Natural killer cell (primary cell): ENCODE measurements at regions not wholly inside any gene's neighbourhood (a gene's known extent, or its start where the extent isn't known, plus 50 kb on each side); places are given as distances from the start of the nearest gene placed in this dataset.

ENCODE experiments used
- ATAC-seq, 3 donors: fragments of 150-1000 bp in 2 of 3; fragments of 200-7000 bp in 1 of 3; cut with Tn5 transposase; 1 replicate in 1 of 3; 2 replicates in 2 of 3; pipeline ENCODE4 v1.10.0; 2021; ENCODE audit warnings: mild to moderate bottlenecking in 2 of 3, moderate library complexity in 2 of 3
- DNase-seq, 2 donors: peaks; one replicate each; pipeline versions ENCODE4 v3.0.0 to v3.0.0-alpha.2; 2013 to 2021; ENCODE audit warnings: mixed read lengths in 1 of 2
- H3K27ac ChIP-seq: one replicate; pipeline ENCODE4 v1.5.1; 2013; ENCODE audit warnings: mild to moderate bottlenecking, low read length
- H3K27me3 ChIP-seq: one replicate; pipeline ENCODE4 v1.6.1; 2013; ENCODE audit warnings: low read length; ENCODE audit not compliant: control insufficient read depth, insufficient read depth
- H3K36me3 ChIP-seq: one replicate; pipeline ENCODE4 v1.6.1; 2013; ENCODE audit warnings: low read length; ENCODE audit not compliant: control insufficient read depth, insufficient read depth
- H3K4me1 ChIP-seq: one replicate; pipeline ENCODE4 v1.6.1; 2013; ENCODE audit warnings: low read length; ENCODE audit not compliant: control insufficient read depth, insufficient read depth
- H3K4me3 ChIP-seq: one replicate; pipeline ENCODE4 v1.5.1; 2013; ENCODE audit warnings: low read length
- H3K9me3 ChIP-seq: one replicate; pipeline ENCODE4 v1.6.1; 2013; ENCODE audit warnings: low read length; ENCODE audit not compliant: control insufficient read depth, insufficient read depth
- H3K27ac Mint-ChIP-seq, 2 donors: one replicate each; pipeline ENCODE4 v1.8.0; 2022; ENCODE audit warnings: mild to moderate bottlenecking in 2 of 2, mixed read lengths in 2 of 2, moderate library complexity in 1 of 2
- H3K27me3 Mint-ChIP-seq, 2 donors: one replicate each; pipeline ENCODE4 v1.8.0; 2022; ENCODE audit warnings: low read depth in 2 of 2, mixed read lengths in 2 of 2
- H3K36me3 Mint-ChIP-seq: one replicate; pipeline ENCODE4 v1.8.0; 2022; ENCODE audit warnings: mixed read lengths
- H3K4me1 Mint-ChIP-seq, 2 donors: one replicate each; pipeline ENCODE4 v1.8.0; 2022; ENCODE audit warnings: mixed read lengths in 2 of 2
- H3K4me3 Mint-ChIP-seq: one replicate; pipeline ENCODE4 v1.8.0; 2022; ENCODE audit warnings: mild to moderate bottlenecking, moderate library complexity, mixed read lengths
- H3K9me3 Mint-ChIP-seq, 2 donors: one replicate each; pipeline ENCODE4 v1.8.0; 2022; ENCODE audit warnings: mixed read lengths in 2 of 2
- CTCF ChIP-seq: fragments of 200-600 bp; IDR thresholded peaks from one replicate; pipeline ENCODE4 v1.8.0; 2022; ENCODE audit warnings: antibody characterized with exemption
- WGBS: methylation state at CpG from one replicate; pipeline ENCODE4 v1.1.7; 2013; ENCODE audit warnings: missing lambda C conversion rate; ENCODE audit not compliant: insufficient coverage; 5-methylcytosine and 5-hydroxymethylcytosine counted together
- intact Hi-C: fragments of 100-400 bp; cut with micrococcal nuclease; formaldehyde crosslinking; loops from one replicate; pipeline ENCODE4 v1.14.2; 2022

- H3K4me3 Mint-ChIP-seq, result no peak overlapping the region
- H3K27me3 ChIP-seq, result peaks cover under 1% of the 10 kb centered on the region
- ATAC-seq, result no peak
- H3K36me3 Mint-ChIP-seq, result no peaks in the 10 kb centered on the region
- H3K9me3 Mint-ChIP-seq, result no peaks in the 10 kb centered on the region
- intact Hi-C loops, result no loop called here
- no peak overlapping the region for H3K27ac Mint-ChIP-seq
- no peak for DNase-seq
- H3K4me1 ChIP-seq, result no peaks in the 10 kb centered on the region
- no peaks in the 10 kb centered on the region for H3K36me3 ChIP-seq
- no peak overlapping the region for H3K27ac ChIP-seq
- H3K9me3 ChIP-seq, result no peaks in the 10 kb centered on the region
- no peaks in the 10 kb centered on the region for H3K4me1 Mint-ChIP-seq
- TF ChIP-seq CTCF, result no peak
- H3K27me3 Mint-ChIP-seq, result peaks cover 25 to 33% of the 10 kb centered on the region in 2 donors
- no peak overlapping the region for H3K4me3 ChIP-seq
- 86% methylated on average over 3 of the region's 3 CpGs for WGBS
These were observed 430.6 kb upstream of the RGMA start for GRCh38 chr15:93519599-93519998.

GRCh38 chr15:93517176-93517575, 428.2 kb upstream of the RGMA start:
- intact Hi-C loops, result no loop called here
- Histone ChIP-seq H3K27me3 (peaks cover 2% of the 10 kb centered on the region), H3K4me1 (no peaks in the 10 kb centered on the region), H3K4me3 (no peak overlapping the region), H3K27ac (no peak overlapping the region), H3K36me3 (no peaks in the 10 kb centered on the region), H3K9me3 (no peaks in the 10 kb centered on the region)
- DNase-seq (no peak), ATAC-seq (no peak)
- no peak overlapping the region for H3K4me3 Mint-ChIP-seq
- H3K27me3 Mint-ChIP-seq, result peaks cover 22 to 47% of the 10 kb centered on the region in 2 donors
- TF ChIP-seq CTCF, result no peak
- 94% methylated on average over 2 of the region's 3 CpGs for WGBS
- H3K27ac Mint-ChIP-seq, result no peak overlapping the region
- H3K4me1 Mint-ChIP-seq, result no peaks in the 10 kb centered on the region
- no peaks in the 10 kb centered on the region for H3K36me3 Mint-ChIP-seq
- H3K9me3 Mint-ChIP-seq, result no peaks in the 10 kb centered on the region

- Mint-ChIP-seq H3K27me3 (peaks cover 27 to 46% of the 10 kb centered on the region in 2 donors), H3K27ac (no peak overlapping the region), H3K36me3 (no peaks in the 10 kb centered on the region), H3K4me3 (no peak overlapping the region), H3K4me1 (no peaks in the 10 kb centered on the region), H3K9me3 (no peaks in the 10 kb centered on the region)
- H3K4me1 ChIP-seq, result no peaks in the 10 kb centered on the region
- intact Hi-C loops, result no loop called here
- TF ChIP-seq CTCF, result no peak
- peaks cover 2% of the 10 kb centered on the region for H3K27me3 ChIP-seq
- no peak overlapping the region for H3K27ac ChIP-seq
- ATAC-seq (no peak), DNase-seq (no peak)
- 100% methylated on average over 3 of the region's 5 CpGs for whole genome bisulfite sequencing
- no peaks in the 10 kb centered on the region for H3K9me3 ChIP-seq
- no peaks in the 10 kb centered on the region for H3K36me3 ChIP-seq
- no peak overlapping the region for H3K4me3 ChIP-seq
These were observed 426.4 kb upstream of the RGMA start for GRCh38 chr15:93515256-93516051.

- Histone ChIP-seq H3K27me3 (no peaks in the 10 kb centered on the region), H3K4me1 (no peaks in the 10 kb centered on the region), H3K9me3 (no peaks in the 10 kb centered on the region), H3K36me3 (no peaks in the 10 kb centered on the region), H3K27ac (no peak overlapping the region), H3K4me3 (no peak overlapping the region)
- Mint-ChIP-seq H3K4me3 (no peak overlapping the region), H3K4me1 (no peaks in the 10 kb centered on the region), H3K27me3 (peaks cover 4 to 11% of the 10 kb centered on the region in 2 donors), H3K27ac (no peak overlapping the region), H3K36me3 (no peaks in the 10 kb centered on the region), H3K9me3 (no peaks in the 10 kb centered on the region)
- no peak for TF ChIP-seq CTCF
- no peak for ATAC-seq
- intact Hi-C loops, result no loop called here
- 93% methylated on average over 11 of the region's 11 CpGs for WGBS
- DNase-seq, result no peak
These were observed 417.6 kb upstream of the RGMA start for GRCh38 chr15:93506646-93507045.
